GM21367 (cell line): ENCODE measurements at regions not wholly inside any gene's neighbourhood (a gene's known extent, or its start where the extent isn't known, plus 50 kb on each side); places are given as distances from the start of the nearest gene placed in this dataset.

Source experiments
- ATAC-seq: cut with Tn5 transposase; IDR thresholded peaks from one replicate; pipeline ENCODE4 v1.9.1; 2021; ENCODE audit not compliant: unreplicated experiment

DNA sequence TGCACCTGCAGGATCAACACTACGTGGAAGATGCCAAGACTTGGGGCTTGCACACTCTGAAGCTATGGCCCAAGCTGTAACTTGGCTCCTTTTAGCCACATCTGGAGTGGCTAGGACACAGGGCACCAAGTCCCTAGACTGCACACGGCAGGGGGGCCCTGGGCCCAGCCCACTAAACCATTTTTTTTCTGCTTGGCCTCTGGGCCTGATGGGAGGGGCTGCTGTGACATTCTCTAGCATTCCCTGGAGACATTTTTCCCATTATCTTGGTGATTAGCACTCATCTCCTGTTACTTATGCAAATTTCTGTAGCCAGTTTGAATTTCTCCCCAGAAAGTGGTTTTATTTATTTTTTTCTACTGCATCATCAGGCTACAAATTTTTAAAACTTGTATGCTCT is 1080.7 kb downstream of the LRFN5 start:
- ATAC-seq: no peak

DNA sequence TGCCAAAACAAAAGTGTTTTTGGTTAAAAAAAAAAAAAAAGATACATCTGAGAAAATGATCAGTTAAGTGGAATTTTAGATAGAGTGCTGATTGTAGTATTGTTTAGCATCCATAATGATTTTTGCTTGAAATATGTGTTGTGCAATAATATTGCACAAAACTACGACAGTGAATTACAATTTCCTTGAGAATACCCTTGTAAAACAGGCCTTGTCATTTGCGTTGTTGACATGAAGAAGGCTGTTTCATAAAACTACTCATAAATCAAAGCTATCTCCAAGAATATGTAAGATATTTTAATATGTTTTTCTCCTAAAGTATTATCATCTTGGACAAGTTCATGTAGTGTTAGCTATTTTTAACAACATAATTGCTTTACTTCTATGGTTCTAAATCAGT is 1077.0 kb downstream of the LRFN5 start:
- no peak for ATAC-seq

DNA sequence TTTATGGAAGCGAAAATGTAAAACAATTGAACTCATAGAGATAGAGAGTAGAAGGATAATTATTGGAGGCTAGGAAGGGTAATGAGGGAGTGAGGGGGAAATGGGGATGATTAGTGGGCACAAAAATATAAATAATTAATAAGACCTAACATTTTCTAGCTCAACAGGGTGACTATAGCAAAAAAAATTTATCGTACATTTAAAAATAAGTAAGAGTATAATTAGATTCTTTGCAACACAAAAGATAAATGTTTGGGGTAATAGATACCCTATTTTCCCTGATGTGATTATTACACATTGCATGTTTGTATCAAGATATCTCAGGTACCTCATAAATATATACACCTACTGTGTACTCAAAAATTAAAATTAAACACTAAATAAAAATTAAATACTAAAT is 1070.0 kb downstream of the LRFN5 start:
- no peak for ATAC-seq

DNA sequence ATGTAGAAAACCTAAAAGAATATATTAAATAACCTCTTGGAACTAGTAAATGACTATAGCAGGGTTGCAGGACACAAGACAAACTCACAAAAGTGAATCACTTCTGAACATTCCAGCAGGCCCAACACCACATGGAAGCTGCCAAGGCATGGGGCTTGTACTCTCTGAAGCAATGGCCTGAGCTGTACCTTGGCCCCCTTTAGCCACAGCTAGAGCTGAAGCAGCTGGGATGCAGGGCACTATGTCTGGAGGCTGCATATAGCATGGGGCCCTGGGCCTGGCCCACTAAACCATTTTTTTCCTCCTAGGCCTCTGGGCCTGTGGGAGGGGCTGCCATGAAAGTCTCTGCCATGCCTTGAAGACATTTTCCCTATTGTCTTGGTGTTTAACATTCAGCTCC is 1067.3 kb downstream of the LRFN5 start:
- ATAC-seq: no peak

DNA sequence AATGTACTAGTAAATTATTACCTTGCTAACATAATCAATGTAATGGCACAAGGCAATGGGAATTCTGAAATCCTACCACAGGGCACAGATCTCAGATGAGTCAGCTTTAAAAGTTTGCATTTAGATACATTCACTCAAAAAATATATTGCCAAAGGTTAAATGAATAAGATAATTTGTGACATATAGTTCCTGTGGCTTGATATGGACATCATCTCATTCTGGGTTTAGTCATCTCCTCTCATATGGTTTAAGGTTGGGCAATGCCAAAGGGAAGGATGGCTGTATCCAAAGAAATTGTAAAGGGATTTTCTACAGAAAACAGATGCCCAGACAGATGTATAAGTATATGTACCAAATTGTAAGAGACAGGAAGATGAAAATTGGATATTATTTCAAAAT is 1065.0 kb downstream of the LRFN5 start:
- no peak for ATAC-seq

DNA sequence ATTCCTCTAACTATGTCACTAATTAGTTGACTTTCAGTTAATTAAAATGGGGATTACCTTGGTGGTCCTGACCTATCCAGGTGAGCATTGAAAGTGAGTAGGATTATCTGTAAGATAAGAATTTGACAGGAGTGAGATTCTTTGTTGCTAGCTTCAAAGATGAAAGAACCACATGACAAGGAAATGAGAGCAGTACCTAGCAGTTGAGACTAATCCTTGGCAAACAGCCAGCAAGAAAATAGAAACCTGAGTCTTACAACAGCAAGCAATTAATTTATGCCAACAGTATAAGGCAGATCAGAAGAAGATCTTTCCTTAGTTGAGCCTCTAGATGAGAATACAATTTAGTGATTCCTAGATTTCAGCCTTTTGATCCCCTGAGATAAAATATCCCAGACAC is 1058.4 kb downstream of the LRFN5 start:
- no peak for ATAC-seq

DNA sequence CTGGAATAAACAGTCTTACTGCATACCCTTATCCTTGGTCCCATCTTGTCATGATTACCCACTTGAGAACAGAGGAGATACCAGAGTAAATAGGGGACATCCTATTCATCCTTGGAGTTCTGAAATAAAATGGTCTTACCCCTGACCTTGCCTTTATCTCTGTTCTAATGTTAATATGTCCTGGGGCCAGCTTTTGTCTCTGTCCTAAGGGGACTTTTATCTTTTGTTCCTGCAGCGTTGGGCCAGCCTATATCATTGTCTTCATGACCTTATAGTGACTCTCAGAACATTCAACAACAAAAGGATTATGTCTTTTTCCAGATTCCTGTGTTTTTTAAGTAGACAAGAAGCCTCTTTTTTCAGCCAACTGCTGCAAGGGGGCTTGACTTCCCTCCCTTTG is 1057.5 kb downstream of the LRFN5 start:
- ATAC-seq: no peak

DNA sequence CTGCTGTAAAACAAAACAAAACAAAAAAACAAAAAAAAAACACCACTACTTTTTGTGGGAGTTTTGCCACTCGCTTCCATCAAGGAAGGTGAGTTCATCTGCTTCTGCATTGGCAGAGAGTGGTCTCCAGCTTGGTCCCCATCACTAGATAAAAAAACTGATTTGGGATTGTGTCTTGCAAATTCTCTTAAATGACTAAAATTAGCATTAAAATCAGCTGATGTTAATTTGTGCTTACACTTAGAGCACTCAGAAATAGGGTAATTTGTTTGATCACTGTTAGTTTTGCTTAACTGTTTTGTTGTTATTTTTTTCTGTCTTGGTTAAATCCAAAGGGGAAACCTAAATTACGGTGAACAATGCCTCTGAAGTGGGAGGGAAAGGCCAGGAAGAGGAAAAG is 1048.0 kb downstream of the LRFN5 start:
- ATAC-seq: no peak

DNA sequence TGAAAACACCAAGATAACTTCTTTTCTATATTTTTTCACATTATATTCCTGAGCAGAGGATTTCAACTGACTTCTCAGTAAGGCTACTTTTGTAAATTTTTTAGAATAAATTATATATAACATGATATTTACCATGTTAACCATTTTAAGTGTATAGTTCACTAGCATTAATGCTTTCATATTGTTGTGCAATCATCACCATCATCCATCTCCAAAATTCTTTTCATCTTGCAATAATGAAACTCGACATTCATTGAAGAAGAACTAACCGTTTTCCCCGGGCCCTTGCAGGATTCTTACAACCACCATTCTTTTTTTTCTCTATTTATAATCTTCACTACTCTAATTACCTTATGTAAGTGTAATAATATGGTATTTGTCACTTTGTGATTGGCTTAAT is 1036.1 kb downstream of the LRFN5 start:
- ATAC-seq: no peak

DNA sequence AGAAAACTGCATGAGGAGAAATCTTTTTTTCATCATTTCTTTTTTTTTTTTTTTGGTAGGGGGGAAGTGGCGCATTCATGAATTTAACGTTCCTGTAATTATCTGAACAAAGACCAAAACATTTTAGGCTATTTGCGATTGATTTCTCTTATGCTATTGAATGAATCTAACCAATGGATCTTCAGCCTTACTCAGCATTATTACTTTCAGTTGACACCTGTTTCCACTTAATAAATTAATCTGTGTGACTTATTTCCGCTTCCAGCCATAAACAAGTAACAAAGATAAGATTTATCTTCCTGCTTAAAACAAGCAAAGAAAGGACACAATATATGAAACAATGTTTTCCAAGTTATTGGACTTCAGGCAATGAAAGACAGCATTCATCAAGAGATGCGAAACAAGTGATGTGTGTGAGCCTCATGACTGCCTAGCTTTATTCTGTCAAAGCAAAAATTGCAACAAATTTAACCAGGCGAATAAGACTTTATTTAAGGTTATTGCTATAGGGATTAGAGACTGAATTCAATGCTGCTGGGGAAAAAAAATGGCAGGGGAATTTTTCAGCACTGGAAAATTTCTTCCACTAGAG is 1026.9 kb downstream of the LRFN5 start:
- no peak for ATAC-seq

DNA sequence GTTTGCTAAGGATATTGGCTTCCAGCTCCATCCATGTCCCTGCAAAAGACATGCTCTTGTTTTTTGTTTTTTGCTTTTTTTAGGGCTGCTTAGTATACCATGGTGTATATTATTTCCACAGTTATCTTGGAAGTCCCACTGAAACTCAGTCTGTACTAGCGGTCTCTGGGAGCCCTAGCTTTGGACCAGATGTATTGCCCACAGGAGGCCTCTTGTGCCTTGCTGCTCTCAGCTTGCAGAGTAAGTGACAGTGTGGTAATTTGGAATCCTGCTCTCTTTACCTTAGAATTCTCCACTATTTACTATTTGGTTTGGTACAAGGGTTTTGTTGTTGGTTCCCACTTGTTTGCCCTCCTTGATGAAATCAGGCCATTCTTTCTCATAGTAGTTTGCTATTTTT is 1022.9 kb downstream of the LRFN5 start:
- no peak for ATAC-seq

DNA sequence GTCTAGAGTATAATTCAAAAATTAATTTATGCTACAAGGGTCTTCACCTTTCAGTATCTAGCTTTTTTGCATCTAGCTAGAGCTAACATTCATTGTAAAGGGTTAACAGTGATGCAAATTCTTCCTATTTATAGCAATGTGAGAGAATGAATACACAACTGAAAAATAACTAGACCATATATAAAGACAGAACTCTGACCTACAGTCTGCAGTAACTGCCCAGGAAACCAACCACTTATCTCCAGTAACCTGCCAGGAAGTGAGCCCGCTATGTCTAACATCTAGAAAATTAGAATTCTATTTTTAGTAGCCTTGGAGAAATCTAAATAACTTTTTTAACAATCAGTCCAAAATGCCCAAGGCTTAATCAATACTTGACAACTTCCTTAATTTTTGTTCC is 1021.9 kb downstream of the LRFN5 start:
- no peak for ATAC-seq

DNA sequence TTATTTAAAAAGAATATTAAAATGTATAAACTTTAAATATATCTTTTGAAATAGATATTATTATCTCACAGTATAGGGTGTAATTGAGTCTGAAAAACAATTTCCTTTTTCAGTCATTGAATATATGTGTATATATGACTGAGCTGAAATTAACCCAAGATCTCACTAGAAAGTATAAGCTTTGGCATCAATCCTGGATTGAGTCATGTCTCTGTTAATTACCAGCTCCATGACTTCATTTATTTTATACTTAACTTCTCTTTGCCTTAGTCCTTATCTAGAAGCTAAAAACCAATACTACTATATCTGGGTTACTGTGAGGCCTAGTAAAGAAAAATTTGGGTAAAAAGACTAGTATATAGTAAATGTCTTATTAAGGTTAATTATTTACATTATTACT is 1020.3 kb downstream of the LRFN5 start:
- ATAC-seq: no peak

DNA sequence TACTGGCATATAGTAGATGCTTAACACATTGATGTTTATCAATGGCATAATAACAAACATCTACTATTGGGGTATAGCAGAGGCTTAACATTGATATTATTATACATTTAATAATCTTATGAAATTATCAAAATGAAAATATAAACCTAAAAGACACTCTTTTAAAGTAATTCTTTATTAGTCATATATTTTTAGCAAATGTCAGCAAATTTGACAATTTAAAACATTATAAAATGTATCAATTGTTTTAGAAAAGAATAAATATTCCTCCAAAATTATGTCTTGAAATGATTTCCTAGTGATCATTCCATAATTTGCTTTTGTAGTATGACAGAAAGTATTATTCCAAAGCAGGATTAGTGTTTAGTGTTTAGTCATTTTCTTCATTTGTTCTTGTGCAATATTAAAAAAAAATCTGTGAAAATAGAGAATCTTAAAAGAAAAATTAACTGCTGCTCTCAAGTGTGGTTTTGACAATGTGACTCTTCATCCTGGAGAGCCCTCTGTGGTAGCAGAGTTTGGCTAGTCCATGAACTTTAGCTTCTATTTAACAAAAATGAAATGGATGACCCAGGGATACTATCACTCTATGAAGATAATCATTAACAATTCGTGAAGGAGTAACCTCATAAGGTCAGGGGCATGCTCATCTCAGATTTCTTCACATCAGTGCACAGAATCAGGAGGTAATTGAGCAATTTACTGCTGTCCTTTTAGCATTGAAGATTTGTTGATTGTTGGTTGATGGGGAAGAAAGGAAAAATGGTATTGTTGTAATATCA is 1018.5 kb downstream of the LRFN5 start:
- ATAC-seq: no peak

DNA sequence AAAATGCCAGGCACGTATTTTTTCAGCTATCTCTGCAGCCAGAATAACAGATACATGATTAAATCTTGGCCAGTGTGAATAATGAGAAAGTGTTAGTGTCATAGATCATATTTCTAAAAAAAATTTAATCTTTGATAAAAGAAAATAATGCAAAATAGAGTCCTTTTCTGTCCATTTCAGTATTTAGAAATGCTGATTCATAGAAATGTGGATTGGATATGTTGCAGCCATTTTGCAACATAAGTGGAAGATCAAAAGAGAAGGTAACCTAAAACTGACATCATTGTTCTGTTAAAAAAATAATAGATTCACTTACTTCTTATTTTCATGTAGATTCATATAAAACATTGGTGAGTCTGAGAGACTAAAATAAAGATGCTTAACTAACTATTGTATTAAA is 1010.3 kb downstream of the LRFN5 start:
- no peak for ATAC-seq

DNA sequence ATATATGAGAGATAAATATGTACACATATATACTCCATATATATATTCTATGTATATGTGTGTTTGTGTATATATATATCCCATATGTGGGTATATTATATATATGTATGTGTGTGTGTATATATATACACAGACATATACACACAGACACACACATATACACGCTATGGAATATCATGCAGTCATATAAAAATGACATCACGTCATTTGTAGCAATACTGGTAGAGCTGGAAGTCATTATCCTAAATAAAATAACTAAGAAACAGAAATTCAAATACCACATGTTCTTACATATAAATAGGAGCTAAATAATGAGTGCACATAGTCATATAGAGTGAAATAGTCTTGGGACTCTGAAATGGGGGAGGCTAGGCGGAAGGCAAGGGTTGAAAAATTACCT is 1000.2 kb downstream of the LRFN5 start:
- no peak for ATAC-seq

DNA sequence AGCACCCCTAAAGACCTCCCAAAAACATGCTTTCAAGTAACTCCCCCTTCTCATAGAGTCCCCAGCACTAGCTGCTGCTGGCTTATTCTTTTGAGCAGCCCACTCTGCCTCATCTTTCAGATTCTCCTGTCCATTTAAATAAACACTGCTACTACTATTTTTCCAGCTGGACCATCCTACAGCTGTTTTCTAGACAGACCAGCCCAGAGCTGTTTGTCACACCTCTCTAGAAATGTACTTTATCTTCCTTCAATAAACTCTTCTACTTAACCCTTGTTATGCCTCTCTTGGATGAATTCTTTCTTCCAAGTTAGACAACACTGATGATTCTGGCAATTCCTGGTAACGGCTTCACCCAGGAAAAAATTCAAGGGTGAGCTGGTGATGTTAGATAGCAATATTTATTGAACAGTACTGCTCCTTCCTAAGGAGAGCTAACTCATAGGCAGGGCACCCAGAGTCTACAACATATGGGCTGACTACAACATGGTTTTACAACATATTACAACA is 995.7 kb downstream of the LRFN5 start:
- no peak for ATAC-seq

DNA sequence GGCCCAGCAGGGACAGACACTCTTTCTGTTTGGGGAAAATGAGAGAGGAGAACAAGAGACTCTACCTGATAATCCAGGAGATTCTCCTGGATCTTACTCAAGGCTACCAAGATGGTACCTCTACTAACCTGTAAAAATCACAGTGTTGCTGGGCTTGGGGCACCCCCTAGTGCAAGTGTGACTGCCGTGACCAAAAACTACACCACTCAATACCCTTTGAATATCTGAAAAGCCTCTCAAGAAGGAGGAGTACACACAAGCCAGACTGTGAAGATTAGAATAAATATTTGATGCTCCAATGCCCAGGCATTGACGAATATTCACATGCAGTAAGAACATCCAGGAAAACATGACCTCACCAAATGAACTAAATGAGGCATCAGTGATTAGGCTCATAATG is 965.4 kb downstream of the LRFN5 start:
- ATAC-seq: no peak

DNA sequence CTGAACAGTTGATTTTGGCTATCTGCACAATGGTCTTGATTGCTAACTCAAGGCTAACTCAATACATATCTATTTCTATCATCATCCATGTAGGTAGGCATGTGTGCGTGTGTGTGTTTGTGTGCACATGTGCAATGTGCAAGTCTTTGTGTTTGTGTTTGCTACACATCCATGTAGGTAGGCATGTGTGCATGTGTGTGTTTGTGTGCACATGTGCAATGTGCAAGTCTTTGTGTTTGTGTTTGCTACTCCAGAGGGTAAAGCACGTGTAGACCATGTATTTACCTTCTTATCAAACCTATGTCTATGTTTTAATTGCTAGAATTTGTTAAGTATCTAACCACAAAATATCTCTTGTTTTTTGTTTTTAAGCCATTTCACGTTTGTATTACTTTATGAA is 962.6 kb downstream of the LRFN5 start:
- no peak for ATAC-seq

DNA sequence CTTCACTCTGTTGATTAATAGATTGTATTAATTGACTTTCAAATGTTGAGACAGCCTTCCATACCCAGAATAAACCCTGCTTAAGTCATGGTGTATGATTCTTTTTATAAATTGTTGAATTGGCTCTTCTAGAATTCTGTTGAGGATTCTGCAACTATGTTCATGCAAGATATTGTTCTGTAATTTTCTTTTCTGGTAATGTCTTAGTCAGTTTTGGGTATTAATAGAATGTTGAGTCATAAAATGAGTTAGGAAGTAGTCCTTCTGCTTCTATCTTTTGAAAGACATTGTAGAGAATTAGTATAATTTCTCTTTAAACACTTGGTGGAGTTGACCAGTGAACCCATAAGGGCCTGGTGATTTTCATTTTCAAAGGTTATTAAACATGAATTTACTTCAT is 958.9 kb downstream of the LRFN5 start:
- ATAC-seq: no peak

DNA sequence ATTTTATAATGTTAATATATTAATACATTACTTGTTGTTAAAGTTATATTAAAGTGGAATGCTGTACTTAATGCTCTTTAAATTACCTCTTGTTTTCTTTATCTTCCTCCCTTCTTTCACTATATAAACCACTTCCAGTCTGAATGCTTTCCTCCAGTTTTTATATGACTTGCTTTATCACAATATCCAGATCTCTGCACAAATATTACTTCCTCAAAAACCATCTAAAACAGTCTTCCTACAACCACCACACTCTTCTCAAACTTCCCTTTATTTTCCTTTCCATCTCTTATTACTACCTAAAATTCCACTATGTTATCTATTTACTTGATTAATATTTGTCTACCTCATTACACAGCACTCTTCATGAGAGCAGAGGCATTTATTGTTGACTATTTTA is 956.6 kb downstream of the LRFN5 start:
- ATAC-seq: no peak

DNA sequence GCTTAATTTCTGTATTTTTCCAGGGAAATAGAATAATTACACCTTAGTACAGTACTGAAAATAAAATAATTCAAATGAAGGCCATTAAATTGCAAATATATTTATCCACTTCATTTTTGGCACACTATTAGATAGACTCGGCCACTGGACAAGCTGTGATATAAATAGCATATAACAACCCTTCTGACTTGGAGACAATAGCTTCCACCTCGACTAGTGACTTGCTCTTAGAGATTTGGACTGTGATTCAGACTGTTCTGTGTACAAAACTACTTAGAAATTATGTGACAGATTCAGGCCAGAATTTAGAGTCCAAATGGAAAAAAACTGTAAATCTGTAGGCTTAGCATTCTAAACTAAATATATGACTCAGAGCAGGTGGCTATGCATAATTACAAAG is 949.9 kb downstream of the LRFN5 start:
- no peak for ATAC-seq

DNA sequence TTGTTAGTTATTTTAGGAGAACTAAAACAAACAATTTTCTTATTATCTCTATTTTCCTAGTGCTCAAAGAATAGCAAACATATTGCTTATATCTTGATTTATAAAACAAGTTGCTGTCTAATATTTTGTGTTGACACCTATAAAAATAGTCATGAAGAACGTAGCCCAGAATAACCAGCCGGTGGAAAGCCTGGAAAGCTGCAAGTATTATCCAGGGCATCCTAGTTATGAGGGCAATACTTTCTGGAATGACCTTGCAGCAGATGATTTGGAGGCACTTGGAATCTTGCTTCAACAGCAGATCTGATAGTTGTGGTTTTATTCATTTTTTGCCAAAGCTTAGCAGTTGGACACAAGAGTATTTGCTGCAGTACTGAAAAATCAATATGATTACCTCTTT is 948.7 kb downstream of the LRFN5 start:
- no peak for ATAC-seq
